Gastroesophageal sphincter (tissue), 4 donors: ENCODE measurements at regions not wholly inside any gene's neighbourhood (a gene's known extent, or its start where the extent isn't known, plus 50 kb on each side); places are given as distances from the start of the nearest gene placed in this dataset.
A peak's percentile ranks its signal among the peaks of the same experiment; 100 is the strongest.

ENCODE experiments used
- ATAC-seq: fragments of 150-250 bp; one replicate; pipeline ENCODE4 v1.9.1; 2016; ENCODE audit warnings: mild to moderate bottlenecking, moderate library complexity
- H3K27ac ChIP-seq, 4 donors: fragments of 200-600 bp; sonication (generic) in 3 of 4; 1 replicate in 3 of 4; 2 replicates in 1 of 4; pipeline ENCODE4 v1.5.1; 2016 to 2019
- H3K27me3 ChIP-seq: fragments of 200-600 bp; sonication (generic); one replicate; pipeline ENCODE4 v1.5.1; 2019
- H3K36me3 ChIP-seq, 2 donors: fragments of 200-600 bp; sonication (generic); one replicate each; pipeline ENCODE4 v1.5.1; 2019; ENCODE audit warnings: control low read depth in 1 of 2
- H3K4me1 ChIP-seq, 3 donors: fragments of 200-600 bp; sonication (generic); 1 replicate in 2 of 3; 2 replicates in 1 of 3; pipeline ENCODE4 v1.5.1; 2016 to 2019; ENCODE audit warnings: control low read depth in 2 of 3
- H3K4me3 ChIP-seq, 2 donors: fragments of 200-600 bp; sonication (generic); one replicate each; pipeline ENCODE4 v1.5.1; 2019; ENCODE audit warnings: mild to moderate bottlenecking in 1 of 2, moderate library complexity in 1 of 2
- H3K9me3 ChIP-seq, 3 donors: fragments of 200-600 bp; sonication (generic); one replicate each; pipeline ENCODE4 v1.5.1; 2017 to 2019; ENCODE audit warnings: control low read depth in 2 of 3
- CTCF ChIP-seq, 4 experiments: fragments of 200-600 bp in 2 of 4; fragments of 450-650 bp in 2 of 4; sonication (generic) in 1 of 4; IDR thresholded peaks; one replicate each; pipeline ENCODE4 v1.5.1; 2017 to 2019; ENCODE audit warnings: antibody characterized with exemption in 4 of 4, mild to moderate bottlenecking in 2 of 4, moderate library complexity in 2 of 4
- EP300 ChIP-seq: sonication (generic); formaldehyde crosslinking; IDR thresholded peaks from one replicate; pipeline ENCODE4 v1.6.1; 2017; ENCODE audit warnings: antibody characterized with exemption, mild to moderate bottlenecking
- POLR2A ChIP-seq, 2 donors: fragments of 450-650 bp; IDR thresholded peaks; one replicate each; pipeline ENCODE4 v1.6.1; 2017; ENCODE audit warnings: antibody characterized with exemption in 2 of 2, mild to moderate bottlenecking in 2 of 2, moderate library complexity in 1 of 2
- POLR2AphosphoS5 ChIP-seq: sonication (generic); formaldehyde crosslinking; IDR thresholded peaks from one replicate; pipeline ENCODE4 v1.6.1; 2017; ENCODE audit warnings: antibody characterized with exemption
- WGBS, 2 donors: methylation state at CpG; one replicate each; pipeline ENCODE4 v1.1.5; 2018; ENCODE audit warnings: low coverage in 1 of 2; 5-methylcytosine and 5-hydroxymethylcytosine counted together

- no peaks in the 10 kb centered on the region for H3K9me3 ChIP-seq
- WGBS, 2 donors, result 61 to 80% methylated on average over 1 to 3 of the region's 3 CpGs
- no peak overlapping the region for H3K27ac ChIP-seq
- H3K4me1 ChIP-seq, result no peaks in the 10 kb centered on the region
- H3K4me3 ChIP-seq, result no peak overlapping the region
- ATAC-seq, result peak; percentile 39
- no peaks in the 10 kb centered on the region for H3K27me3 ChIP-seq
- no peak for TF ChIP-seq POLR2A (IDR thresholded peaks at IDR 0.05)
- TF ChIP-seq EP300, result no peak
- no peak for TF ChIP-seq CTCF (IDR thresholded peaks at IDR 0.05)
- TF ChIP-seq POLR2AphosphoS5, result no peak
- no peaks in the 10 kb centered on the region for H3K36me3 ChIP-seq
Measured at GRCh38 chr1:185672719-185673360, 61.4 kb upstream of the HMCN1 start.

GRCh38 chr1:185670187-185670627 lies 64.0 kb upstream of the HMCN1 start:
- no peak for ATAC-seq

GRCh38 chr1:185668013-185668412 lies 66.2 kb upstream of the HMCN1 start:
- TF ChIP-seq CTCF (IDR thresholded peaks at IDR 0.05), result no peak
- no peak for TF ChIP-seq EP300
- no peak for TF ChIP-seq POLR2A (IDR thresholded peaks at IDR 0.05)
- no peak for TF ChIP-seq POLR2AphosphoS5
- no peak overlapping the region for H3K4me3 ChIP-seq
- H3K27me3 ChIP-seq, result no peaks in the 10 kb centered on the region
- no peaks in the 10 kb centered on the region for H3K9me3 ChIP-seq
- no peaks in the 10 kb centered on the region for H3K4me1 ChIP-seq
- ATAC-seq, result no peak
- H3K27ac ChIP-seq, result no peak overlapping the region
- no peaks in the 10 kb centered on the region for H3K36me3 ChIP-seq

More at GRCh38 chr1:185670187-185670627, 64.0 kb upstream of the HMCN1 start:
- no peaks in the 10 kb centered on the region for H3K36me3 ChIP-seq
- no peak overlapping the region for H3K4me3 ChIP-seq
- H3K27me3 ChIP-seq, result no peaks in the 10 kb centered on the region
- H3K4me1 ChIP-seq, result no peaks in the 10 kb centered on the region
- no peak overlapping the region for H3K27ac ChIP-seq
- WGBS, 2 donors, result 34 to 48% methylated on average over 5 to 6 of the region's 6 CpGs
- TF ChIP-seq EP300 (no peak), CTCF (IDR thresholded peaks at IDR 0.05) (peak in 2 of 4 experiments; percentile 35 to 53), POLR2A (IDR thresholded peaks at IDR 0.05) (no peak)
- H3K9me3 ChIP-seq, result no peaks in the 10 kb centered on the region

- Histone ChIP-seq H3K27ac (no peak overlapping the region), H3K27me3 (no peaks in the 10 kb centered on the region), H3K4me1 (no peaks in the 10 kb centered on the region), H3K4me3 (no peak overlapping the region), H3K9me3 (no peaks in the 10 kb centered on the region), H3K36me3 (no peaks in the 10 kb centered on the region)
- 94 to 100% methylated on average over 1 to 2 of the region's 2 CpGs for WGBS, 2 donors
- TF ChIP-seq POLR2A (IDR thresholded peaks at IDR 0.05) (no peak), POLR2AphosphoS5 (no peak), CTCF (IDR thresholded peaks at IDR 0.05) (no peak), EP300 (no peak)
- ATAC-seq, result no peak
Measured at GRCh38 chr1:185666582-185666981, 67.6 kb upstream of the HMCN1 start.

- H3K27ac ChIP-seq, result no peak overlapping the region
- no peak for TF ChIP-seq CTCF (IDR thresholded peaks at IDR 0.05)
- H3K9me3 ChIP-seq, result no peaks in the 10 kb centered on the region
- no peaks in the 10 kb centered on the region for H3K27me3 ChIP-seq
- ATAC-seq, result no peak
- H3K4me1 ChIP-seq, result no peaks in the 10 kb centered on the region
- no peaks in the 10 kb centered on the region for H3K36me3 ChIP-seq
- H3K4me3 ChIP-seq, result no peak overlapping the region
- WGBS, 2 donors, result 22 to 33% methylated on average over 1 of the region's 1 CpG
Measured at GRCh38 chr1:185663771-185664296, 70.4 kb upstream of the HMCN1 start.
